Fibroblast of lung (primary cell): ENCODE measurements at regions not wholly inside any gene's neighbourhood (a gene's known extent, or its start where the extent isn't known, plus 50 kb on each side); places are given as distances from the start of the nearest gene placed in this dataset.

Experiments
- EZH2 ChIP-seq: IDR thresholded peaks from 2 replicates; pipeline ENCODE4 v1.5.1; 2012; ENCODE audit warnings: low read length, control low read depth, mild to moderate bottlenecking; ENCODE audit errors: missing control alignments
- TF ChIP-seq, protein P1 (sequence below), 2 donors: IDR thresholded peaks in 1 of 2; conservative IDR thresholded peaks in 1 of 2; 1 replicate in 1 of 2; 2 replicates in 1 of 2; pipeline ENCODE4 v1.5.1; 2011 to 2012; ENCODE audit warnings: low read length in 2 of 2, control low read depth in 1 of 2, inconsistent platforms in 1 of 2, low read depth in 1 of 2, mild to moderate bottlenecking in 1 of 2

GRCh38 chr14:71620401-71620800 is 311.8 kb upstream of the RGS6 start:
- TF ChIP-seq, protein P1, sequence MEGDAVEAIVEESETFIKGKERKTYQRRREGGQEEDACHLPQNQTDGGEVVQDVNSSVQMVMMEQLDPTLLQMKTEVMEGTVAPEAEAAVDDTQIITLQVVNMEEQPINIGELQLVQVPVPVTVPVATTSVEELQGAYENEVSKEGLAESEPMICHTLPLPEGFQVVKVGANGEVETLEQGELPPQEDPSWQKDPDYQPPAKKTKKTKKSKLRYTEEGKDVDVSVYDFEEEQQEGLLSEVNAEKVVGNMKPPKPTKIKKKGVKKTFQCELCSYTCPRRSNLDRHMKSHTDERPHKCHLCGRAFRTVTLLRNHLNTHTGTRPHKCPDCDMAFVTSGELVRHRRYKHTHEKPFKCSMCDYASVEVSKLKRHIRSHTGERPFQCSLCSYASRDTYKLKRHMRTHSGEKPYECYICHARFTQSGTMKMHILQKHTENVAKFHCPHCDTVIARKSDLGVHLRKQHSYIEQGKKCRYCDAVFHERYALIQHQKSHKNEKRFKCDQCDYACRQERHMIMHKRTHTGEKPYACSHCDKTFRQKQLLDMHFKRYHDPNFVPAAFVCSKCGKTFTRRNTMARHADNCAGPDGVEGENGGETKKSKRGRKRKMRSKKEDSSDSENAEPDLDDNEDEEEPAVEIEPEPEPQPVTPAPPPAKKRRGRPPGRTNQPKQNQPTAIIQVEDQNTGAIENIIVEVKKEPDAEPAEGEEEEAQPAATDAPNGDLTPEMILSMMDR (conservative IDR thresholded peaks at IDR 0.05 in 1 of 2, IDR thresholded peaks at IDR 0.05 in 1 of 2; ENCODE audit: low read depth in 1 of 2, low read length in 2 of 2) = no peak
- no peak for TF ChIP-seq EZH2
